H1 (cell line): ENCODE measurements at regions not wholly inside any gene's neighbourhood (a gene's known extent, or its start where the extent isn't known, plus 50 kb on each side); places are given as distances from the start of the nearest gene placed in this dataset.

Source experiments
- CTCF ChIA-PET: fragments of 300-600 bp; sonication (Branson Sonifier 250); formaldehyde crosslinking; loops from one replicate; lab custom pipeline; 2021; ENCODE audit not compliant: partially characterized antibody; lab: Charles Lee
- POLR2A ChIA-PET: fragments of 300-600 bp; sonication (Branson Sonifier 250); formaldehyde crosslinking; loops from one replicate; lab custom pipeline; 2021; ENCODE audit warnings: inconsistent platforms; ENCODE audit not compliant: partially characterized antibody; lab: Charles Lee
- DNase-seq, 2 experiments: peaks; one replicate each; pipeline versions ENCODE4 v3.0.0 to v3.0.0-alpha.2; 2010 to 2022; ENCODE audit warnings: low spot score in 2 of 2, low read depth in 1 of 2, mixed read lengths in 1 of 2
- FAIRE-seq: peaks from 2 replicates; lab custom pipeline; 2011; peaks lifted over from hg19 to GRCh38; lab: Jason Lieb, UNC
- H2AFZ ChIP-seq: 2 replicates; pipeline ENCODE4 v1.8.1; 2012; ENCODE audit warnings: low read length, inconsistent platforms
- H2AK5ac ChIP-seq: 2 replicates; pipeline ENCODE4 v1.6.1; 2013; ENCODE audit warnings: low read depth, low read length
- H2BK120ac ChIP-seq: replicated peaks from 2 replicates; pipeline ENCODE3; 2013; ENCODE audit warnings: low read depth, low read length, inconsistent platforms
- H2BK12ac ChIP-seq: 2 replicates; pipeline ENCODE4 v1.6.1; 2013; ENCODE audit warnings: low read depth, low read length
- H2BK15ac ChIP-seq: 2 replicates; pipeline ENCODE4 v1.6.1; 2013; ENCODE audit warnings: low read length
- H2BK20ac ChIP-seq: 2 replicates; pipeline ENCODE4 v1.6.1; 2013; ENCODE audit warnings: low read length
- H2BK5ac ChIP-seq: 2 replicates; pipeline ENCODE4 v1.6.1; 2013; ENCODE audit warnings: low read depth, low read length
- H3K14ac ChIP-seq: 2 replicates; pipeline ENCODE4 v1.6.1; 2013; ENCODE audit warnings: inconsistent platforms; ENCODE audit not compliant: insufficient read length
- H3K18ac ChIP-seq: 2 replicates; pipeline ENCODE4 v1.6.1; 2013; ENCODE audit warnings: low read length; ENCODE audit errors: extremely low read depth
- H3K23ac ChIP-seq: 2 replicates; pipeline ENCODE4 v1.6.1; 2013; ENCODE audit warnings: inconsistent platforms; ENCODE audit not compliant: insufficient read length
- H3K23me2 ChIP-seq: 2 replicates; pipeline ENCODE4 v1.6.1; 2013; ENCODE audit warnings: low read depth, low read length
- H3K27ac ChIP-seq: 2 replicates; pipeline ENCODE4 v1.6.1; 2011; ENCODE audit warnings: low read depth, low read length, inconsistent platforms
- H3K27me3 ChIP-seq, 4 experiments: replicated peaks in 1 of 4; 1 replicate in 1 of 4; 2 replicates in 3 of 4; pipeline versions ENCODE4 v1.6.1 to v1.8.1; 2011 to 2013; ENCODE audit warnings: low read length in 3 of 4, mild to moderate bottlenecking in 3 of 4, inconsistent platforms in 2 of 4, mixed read lengths in 2 of 4, moderate library complexity in 1 of 4; ENCODE audit not compliant: control insufficient read depth in 3 of 4, insufficient read depth in 3 of 4; ENCODE audit errors: extremely low read depth in 1 of 4
- H3K36me3 ChIP-seq, 4 experiments: 2 replicates each; pipeline versions ENCODE4 v1.6.1 to v1.8.1; 2011 to 2013; ENCODE audit warnings: mild to moderate bottlenecking in 4 of 4, low read length in 3 of 4, moderate library complexity in 2 of 4, control low read depth in 1 of 4, inconsistent platforms in 1 of 4; ENCODE audit not compliant: insufficient read depth in 4 of 4, control insufficient read depth in 2 of 4
- H3K4ac ChIP-seq: replicated peaks from 2 replicates; pipeline ENCODE3; 2013; ENCODE audit warnings: low read length, low read depth, mixed read lengths, inconsistent platforms; ENCODE audit not compliant: insufficient read length
- H3K4me1 ChIP-seq, 4 experiments: replicated peaks in 1 of 4; 1 replicate in 1 of 4; 2 replicates in 3 of 4; pipeline versions ENCODE4 v1.6.1 to v1.8.1; 2011 to 2013; ENCODE audit warnings: low read length in 3 of 4, inconsistent platforms in 2 of 4, mixed read lengths in 1 of 4; ENCODE audit not compliant: insufficient read depth in 4 of 4, control insufficient read depth in 3 of 4
- H3K4me2 ChIP-seq, 2 experiments: 2 replicates each; pipeline versions ENCODE4 v1.6.1 to v1.8.1; 2011 to 2013; ENCODE audit warnings: low read depth in 2 of 2, low read length in 2 of 2, control low read depth in 1 of 2, inconsistent platforms in 1 of 2, mild to moderate bottlenecking in 1 of 2; ENCODE audit not compliant: insufficient read depth in 1 of 2
- H3K4me3 ChIP-seq, 4 experiments: fragments of 200-600, 300-600 bp in 1 of 4; sonication (generic), shearing (Covaris generic), sonication (Bioruptor Twin) in 1 of 4; 2 replicates each; pipeline versions ENCODE4 v1.5.1 to v1.8.1; 2011 to 2016; ENCODE audit warnings: low read length in 4 of 4, low read depth in 3 of 4, control low read depth in 2 of 4, inconsistent platforms in 2 of 4, mild to moderate bottlenecking in 2 of 4, mixed read lengths in 1 of 4, moderate library complexity in 1 of 4; ENCODE audit not compliant: insufficient read depth in 2 of 4; ENCODE audit errors: extremely low read depth in 1 of 4
- H3K56ac ChIP-seq: replicated peaks from 2 replicates; pipeline ENCODE3; 2013; ENCODE audit warnings: low read depth, mild to moderate bottlenecking, mixed read lengths, low read length, inconsistent platforms; ENCODE audit not compliant: insufficient read length
- H3K79me1 ChIP-seq: 2 replicates; pipeline ENCODE4 v1.6.1; 2013; ENCODE audit warnings: low read depth, low read length, control low read depth
- H3K79me2 ChIP-seq, 2 experiments: 2 replicates each; pipeline versions ENCODE4 v1.6.1 to v1.8.1; 2012 to 2013; ENCODE audit warnings: low read length in 2 of 2, mild to moderate bottlenecking in 2 of 2, inconsistent platforms in 1 of 2; ENCODE audit not compliant: insufficient read depth in 2 of 2, control insufficient read depth in 1 of 2
- H3K9ac ChIP-seq, 4 experiments: replicated peaks in 1 of 4; 1 replicate in 1 of 4; 2 replicates in 3 of 4; pipeline versions ENCODE4 v1.6.1 to v1.8.1; 2011 to 2013; ENCODE audit warnings: low read depth in 3 of 4, low read length in 3 of 4, control low read depth in 2 of 4, mild to moderate bottlenecking in 2 of 4, moderate library complexity in 2 of 4, inconsistent platforms in 1 of 4; ENCODE audit errors: extremely low read depth in 1 of 4
- H3K9me3 ChIP-seq, 2 experiments: 2 replicates each; pipeline versions ENCODE4 v1.6.1 to v1.8.1; 2012 to 2013; ENCODE audit warnings: mild to moderate bottlenecking in 2 of 2, moderate library complexity in 2 of 2, control low read depth in 1 of 2, inconsistent platforms in 1 of 2, low read depth in 1 of 2, low read length in 1 of 2, mixed read lengths in 1 of 2; ENCODE audit not compliant: insufficient read depth in 2 of 2
- H4K20me1 ChIP-seq, 2 experiments: replicated peaks in 1 of 2; 2 replicates each; pipeline versions ENCODE3 to v1.8.1; 2011 to 2013; ENCODE audit warnings: inconsistent platforms in 2 of 2, low read length in 2 of 2, mild to moderate bottlenecking in 1 of 2; ENCODE audit not compliant: insufficient read depth in 2 of 2, control insufficient read depth in 1 of 2
- H4K5ac ChIP-seq: 2 replicates; pipeline ENCODE4 v1.6.1; 2013; ENCODE audit warnings: low read length, low read depth, mixed read lengths, inconsistent platforms; ENCODE audit not compliant: insufficient read length
- H4K8ac ChIP-seq: 2 replicates; pipeline ENCODE4 v1.8.0; 2013; ENCODE audit warnings: mild to moderate bottlenecking, moderate library complexity, low read length, inconsistent platforms; ENCODE audit not compliant: insufficient read depth; ENCODE audit errors: extremely low read depth
- H4K91ac ChIP-seq: replicated peaks from 2 replicates; pipeline ENCODE3; 2013; ENCODE audit warnings: low read length, mixed read lengths, inconsistent platforms; ENCODE audit not compliant: insufficient read length
- ATF2 ChIP-seq: IDR thresholded peaks from 2 replicates; pipeline ENCODE4 v1.6.1; 2012; ENCODE audit warnings: low read length, inconsistent platforms
- JUND ChIP-seq: IDR thresholded peaks from 2 replicates; pipeline ENCODE4 v1.6.1; 2011; ENCODE audit warnings: mild to moderate bottlenecking, improper control_type of control experiment, low read length
- RBBP5 ChIP-seq: IDR thresholded peaks from 2 replicates; pipeline ENCODE4 v1.7.1; 2012; ENCODE audit warnings: low read depth, mild to moderate bottlenecking, inconsistent platforms, low read length, moderate library complexity, borderline replicate concordance
- TBP ChIP-seq: IDR thresholded peaks from 2 replicates; pipeline ENCODE4 v1.6.1; 2011; ENCODE audit warnings: low read depth, low read length, improper control_type of control experiment
- TCF12 ChIP-seq: IDR thresholded peaks from 2 replicates; pipeline ENCODE4 v1.6.1; 2011; ENCODE audit warnings: low read depth, mild to moderate bottlenecking, low read length
- WGBS, 2 experiments: shearing (Covaris generic) in 1 of 2; methylation state at CpG; one replicate each; pipeline versions ENCODE4 v1.1.6 to v1.1.7; 2013 to 2015; ENCODE audit warnings: low lambda C conversion rate in 2 of 2, mixed read lengths in 2 of 2, inconsistent platforms in 1 of 2, low coverage in 1 of 2, missing lambda C conversion rate in 1 of 2; ENCODE audit not compliant: insufficient replicate concordance in 2 of 2, insufficient coverage in 1 of 2, insufficient read length in 1 of 2; ENCODE audit errors: extremely low coverage in 1 of 2, missing lambda C conversion rate in 1 of 2; 5-methylcytosine and 5-hydroxymethylcytosine counted together

DNA sequence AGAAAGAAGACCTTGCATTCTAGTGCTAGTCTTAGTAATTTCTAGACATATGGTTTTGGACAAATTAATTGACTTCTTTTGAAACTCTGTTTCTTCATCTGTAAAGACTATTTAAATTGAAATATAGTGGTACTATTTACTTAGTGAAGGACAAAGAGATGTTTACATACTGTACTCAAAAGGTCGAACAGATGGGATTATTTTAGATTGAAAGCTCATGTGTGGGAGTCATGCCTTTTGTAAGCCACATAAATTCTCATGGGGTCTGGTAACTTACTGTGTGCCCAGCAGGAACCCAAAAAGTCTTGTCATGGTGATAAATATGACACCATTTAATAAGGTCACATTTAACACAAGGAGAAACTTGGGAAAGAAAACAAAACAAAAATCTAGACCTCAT lies 368.2 kb upstream of the CITED2 start:
- ChIA-PET CTCF (no interaction called here), POLR2A (no interaction called here)
- Histone ChIP-seq H3K9me3 (no peaks in the 10 kb centered on the region), H2BK5ac (no peak overlapping the region), H4K8ac (no peak overlapping the region), H3K79me1 (no peaks in the 10 kb centered on the region), H3K4ac (no peak overlapping the region), H3K36me3 (no peaks in the 10 kb centered on the region), H2AK5ac (no peak overlapping the region), H2BK12ac (no peak overlapping the region), H4K20me1 (no peaks in the 10 kb centered on the region), H2AFZ (no peak overlapping the region), H3K23ac (no peak overlapping the region), H2BK120ac (no peak overlapping the region), H3K9ac (no peak overlapping the region), H3K4me2 (no peak overlapping the region), H4K91ac (no peak overlapping the region), H3K14ac (no peak overlapping the region), H3K4me3 (no peak overlapping the region), H3K56ac (no peak overlapping the region), H3K4me1 (no peaks in the 10 kb centered on the region), H4K5ac (no peak overlapping the region), H2BK20ac (no peak overlapping the region), H3K23me2 (no peaks in the 10 kb centered on the region), H3K27me3 (no peaks in the 10 kb centered on the region; a peak in 1 of 7 replicates), H3K18ac (no peak overlapping the region), H3K27ac (no peak overlapping the region), H3K79me2 (no peaks in the 10 kb centered on the region), H2BK15ac (no peak overlapping the region)
- WGBS, 2 experiments = 90% methylated on average over 1 of the region's 1 CpG; no CpG with 5 or more reads in 1 of the 2 experiments
- no peak for TF ChIP-seq RBBP5
- TF ChIP-seq JUND = no peak
- TF ChIP-seq TCF12 = no peak
- TF ChIP-seq ATF2 = no peak
- TF ChIP-seq TBP = no peak
- DNase-seq (no peak), FAIRE-seq (no peak)
